GM18517 (cell line): ENCODE measurements at regions not wholly inside any gene's neighbourhood (a gene's known extent, or its start where the extent isn't known, plus 50 kb on each side); places are given as distances from the start of the nearest gene placed in this dataset.
A peak's percentile ranks its signal among the peaks of the same experiment; 100 is the strongest.

ENCODE experiments used
- ATAC-seq: cut with Tn5 transposase; IDR thresholded peaks from one replicate; pipeline ENCODE4 v1.9.1; 2021; ENCODE audit warnings: mild to moderate bottlenecking, moderate library complexity; ENCODE audit not compliant: unreplicated experiment

GRCh38 chr13:30151388-30151787 is 156.0 kb downstream of the KATNAL1 start:
- ATAC-seq: no peak

DNA sequence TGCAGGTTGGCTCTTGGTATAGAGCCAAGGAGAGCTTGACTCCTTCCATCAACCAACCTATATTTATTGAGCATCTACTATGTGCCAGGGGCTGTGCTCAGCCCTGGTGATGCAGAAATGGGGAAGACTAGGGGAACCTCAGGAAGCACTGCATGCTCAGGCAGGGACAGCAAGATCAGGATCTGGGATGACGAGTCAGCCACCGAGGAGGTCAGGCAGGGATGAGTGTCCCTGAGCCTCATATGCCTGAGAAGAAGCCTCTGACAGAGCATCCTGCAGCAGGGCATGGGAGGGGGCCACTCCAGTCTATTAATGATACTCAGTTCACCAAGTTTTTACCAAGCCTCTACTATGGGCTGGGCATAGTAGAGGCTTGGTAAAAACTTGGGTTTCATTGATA is 158.1 kb downstream of the KATNAL1 start:
- no peak for ATAC-seq

- ATAC-seq: no peak
Measured at GRCh38 chr13:30148786-30149185, 158.6 kb downstream of the KATNAL1 start.

- ATAC-seq: no peak
Measured at GRCh38 chr13:30148171-30148754, 159.1 kb downstream of the KATNAL1 start.

DNA sequence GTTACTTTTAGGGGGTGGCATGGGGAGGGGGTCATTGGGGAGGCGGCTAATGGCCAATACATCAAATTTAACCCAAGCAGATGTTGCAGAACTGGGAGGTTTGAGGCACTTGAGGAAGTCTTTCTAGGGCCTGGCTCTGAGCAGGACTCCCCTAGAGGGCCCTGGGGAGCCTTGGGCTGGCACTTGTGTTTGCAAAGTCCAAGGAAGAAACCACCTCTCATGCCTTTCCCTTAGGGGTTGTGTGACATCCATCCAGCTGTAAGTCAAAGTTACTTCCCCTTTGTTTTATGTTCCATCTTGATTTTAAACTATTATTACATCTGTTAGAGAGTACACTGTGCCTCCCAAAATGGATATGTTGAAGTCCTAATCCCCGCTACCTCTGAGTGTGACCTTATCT is 159.9 kb downstream of the KATNAL1 start:
- no peak for ATAC-seq

GRCh38 chr13:30147015-30147414 is 160.3 kb downstream of the KATNAL1 start:
- ATAC-seq: no peak

DNA sequence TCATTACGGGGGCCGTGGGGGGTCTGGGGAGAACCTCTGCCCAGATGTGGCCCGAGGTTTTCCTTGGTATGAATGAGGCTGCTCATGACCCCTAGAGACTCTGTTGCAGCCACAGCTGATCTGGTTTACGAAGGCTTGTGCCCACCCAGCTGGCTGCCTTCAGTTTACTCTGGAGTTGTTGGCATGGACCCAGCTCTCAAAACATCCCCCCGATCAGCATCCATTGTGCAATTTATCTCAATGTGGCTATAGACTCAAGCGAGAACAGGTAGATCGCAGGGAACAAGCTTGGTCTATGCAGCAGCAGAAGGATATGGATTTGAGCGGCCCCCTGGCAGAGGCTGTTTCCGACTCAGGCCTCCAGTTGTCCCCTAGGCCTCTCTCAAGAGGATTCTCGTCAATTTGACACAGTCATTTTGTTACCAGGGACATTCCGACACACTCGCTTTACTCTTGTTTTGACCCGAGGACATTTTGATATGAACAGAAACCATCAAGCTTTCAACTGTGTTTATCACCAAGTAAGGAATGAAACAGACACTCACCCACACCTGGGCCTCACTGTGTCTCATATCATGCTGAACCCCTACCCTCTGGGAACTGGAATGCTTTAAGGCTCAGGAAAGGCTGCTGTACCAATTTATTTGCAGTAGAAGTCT is 161.5 kb downstream of the KATNAL1 start:
- peak; percentile 67 for ATAC-seq

DNA sequence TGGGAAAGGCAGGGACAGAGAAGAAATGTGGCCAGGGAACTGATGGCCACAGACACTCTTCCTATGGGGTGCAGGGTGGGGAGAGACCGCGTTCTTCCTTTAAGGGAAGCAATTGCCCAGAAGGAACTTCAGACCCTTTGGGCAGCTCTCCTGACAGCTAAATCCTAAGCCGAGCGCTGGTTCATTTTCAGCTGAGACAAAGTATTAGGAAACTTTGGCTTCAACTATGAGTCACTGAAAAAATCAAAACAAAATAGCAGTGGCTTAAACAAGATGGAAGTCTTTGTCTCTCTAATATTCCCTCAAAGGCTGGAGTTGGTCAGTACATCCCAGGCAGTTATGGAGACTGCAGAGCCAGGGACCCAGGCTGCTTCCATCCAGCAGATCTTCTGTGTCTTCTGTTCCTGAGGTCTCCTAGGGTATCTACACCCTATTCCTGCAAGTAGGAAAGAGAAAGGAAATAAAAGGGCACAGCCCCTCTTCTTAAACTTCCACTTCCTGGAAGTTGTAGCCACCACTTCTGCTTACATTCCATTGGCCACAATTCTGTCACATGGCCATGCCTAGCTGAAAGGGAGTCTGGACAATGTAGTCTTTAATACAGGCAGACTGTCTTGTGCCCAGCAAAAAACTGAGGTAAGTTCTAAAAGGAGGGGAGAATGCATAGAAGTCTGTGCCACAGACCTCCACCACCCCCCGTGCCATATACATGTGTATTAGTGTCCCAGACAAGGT is 163.5 kb downstream of the KATNAL1 start:
- no peak for ATAC-seq

DNA sequence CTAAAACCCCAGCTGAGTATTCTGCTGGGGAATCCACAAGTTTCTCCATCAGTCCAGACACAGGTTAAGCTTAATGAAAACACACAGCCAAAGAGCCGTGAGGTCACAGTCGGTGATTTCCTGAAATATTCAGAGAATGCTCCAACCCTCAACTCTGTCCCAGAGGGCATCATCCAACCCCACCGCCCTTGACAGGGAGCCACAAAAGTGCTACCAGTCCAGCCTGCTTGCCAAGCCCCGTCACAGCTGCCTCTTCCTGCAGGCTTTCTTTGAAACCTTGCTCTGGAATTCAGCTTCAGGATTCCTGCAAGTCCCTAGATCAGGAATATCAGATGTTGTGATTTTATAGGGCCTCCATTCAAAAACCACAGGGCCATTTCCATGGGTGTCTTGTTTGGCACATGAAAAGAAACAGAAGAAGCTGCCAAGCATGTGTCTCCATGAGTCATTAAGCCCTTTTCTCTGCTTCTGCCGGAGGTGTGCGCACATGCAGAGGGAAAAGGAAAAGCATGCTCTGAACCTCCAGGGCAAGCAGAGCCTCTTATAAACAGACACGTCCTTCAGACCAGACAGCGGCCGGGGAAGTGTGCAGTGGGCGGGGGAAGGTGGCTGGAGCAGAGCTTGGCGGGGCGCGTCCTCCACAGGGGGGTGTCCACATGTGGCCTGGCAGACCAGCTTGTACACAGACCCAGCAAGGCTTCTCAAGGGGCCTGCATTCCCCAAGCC is 164.7 kb downstream of the KATNAL1 start:
- ATAC-seq: no peak

- no peak for ATAC-seq
Measured at GRCh38 chr13:30141775-30142485, 165.4 kb downstream of the KATNAL1 start.

DNA sequence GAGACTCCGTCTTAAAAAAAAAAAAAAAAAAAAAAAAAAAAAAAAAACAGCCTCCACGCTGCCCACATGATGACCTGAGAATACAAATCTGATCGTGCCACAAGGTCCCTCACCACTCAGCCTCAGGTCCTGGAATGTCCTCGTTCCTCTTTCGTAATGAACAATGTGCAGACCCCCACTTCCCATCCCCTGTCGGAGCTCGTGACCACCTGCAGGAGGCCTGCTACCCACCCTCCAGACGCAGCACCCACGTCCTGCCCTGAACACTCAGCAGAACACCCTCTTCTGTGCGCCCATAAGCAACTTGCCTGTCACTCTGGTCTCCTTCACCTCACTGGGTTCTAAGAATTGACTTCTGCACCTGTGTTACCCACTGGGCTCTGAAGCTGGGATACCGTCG is 166.4 kb downstream of the KATNAL1 start:
- no peak for ATAC-seq

DNA sequence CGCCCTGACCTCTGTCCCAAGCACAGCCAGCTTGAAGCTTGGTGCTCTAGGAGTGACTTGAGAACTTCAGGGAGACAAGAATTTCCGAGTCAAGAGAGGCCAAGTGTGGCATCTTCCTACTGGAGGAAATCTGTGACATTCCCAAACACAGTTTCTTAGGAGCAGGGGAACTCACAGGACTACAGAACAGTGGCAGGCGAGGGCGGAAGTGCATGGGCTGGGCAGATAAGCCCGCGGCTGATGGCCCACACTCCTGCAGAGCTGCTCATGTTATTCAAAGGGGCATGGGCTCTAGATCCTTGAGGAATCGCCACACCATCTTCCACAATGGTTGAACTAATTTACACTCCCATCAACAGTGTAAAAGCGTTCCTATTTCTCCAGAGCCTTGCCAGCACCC is 168.8 kb downstream of the KATNAL1 start:
- no peak for ATAC-seq

DNA sequence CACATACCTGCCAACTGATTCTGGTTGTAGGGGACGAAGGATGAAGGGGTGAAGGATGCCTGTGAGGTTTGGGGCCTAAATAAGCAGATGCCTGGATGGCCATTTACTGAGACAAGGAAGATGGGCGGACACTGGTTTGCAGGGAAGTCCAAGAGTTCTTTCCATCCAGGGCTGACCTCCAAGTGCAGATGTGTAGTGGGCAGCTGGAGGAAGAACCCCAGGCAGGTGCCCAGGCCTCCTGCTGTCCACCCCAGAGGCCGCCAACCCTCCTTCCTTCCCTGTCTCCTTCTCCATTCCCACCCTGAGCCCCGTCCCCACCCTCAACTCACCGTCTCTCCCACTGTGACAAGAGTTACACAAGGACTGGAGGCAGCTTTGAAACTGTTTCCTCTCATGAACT is 171.5 kb downstream of the KATNAL1 start:
- no peak for ATAC-seq

DNA sequence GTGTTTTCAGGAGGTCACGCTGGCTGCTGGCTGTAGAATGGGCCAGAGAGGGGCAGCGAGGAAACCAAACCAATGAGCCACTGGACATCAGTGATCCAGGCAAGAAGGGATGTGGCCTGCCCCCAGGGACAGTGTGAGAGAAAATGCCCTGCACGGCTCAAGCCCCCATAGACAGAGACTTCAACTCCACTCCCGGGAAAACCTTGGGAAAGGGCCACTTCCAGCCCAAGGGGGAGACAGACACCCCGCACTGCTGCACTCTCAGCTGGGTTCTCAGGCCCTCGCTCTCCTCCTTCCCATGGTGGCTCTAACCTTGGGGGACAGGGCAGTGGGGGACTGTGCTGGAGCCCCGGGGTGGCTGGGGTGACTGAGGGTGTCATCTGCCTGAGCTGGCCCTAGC is 172.0 kb downstream of the KATNAL1 start:
- ATAC-seq: no peak

GRCh38 chr13:30134578-30134977 is 172.8 kb downstream of the KATNAL1 start:
- no peak for ATAC-seq

DNA sequence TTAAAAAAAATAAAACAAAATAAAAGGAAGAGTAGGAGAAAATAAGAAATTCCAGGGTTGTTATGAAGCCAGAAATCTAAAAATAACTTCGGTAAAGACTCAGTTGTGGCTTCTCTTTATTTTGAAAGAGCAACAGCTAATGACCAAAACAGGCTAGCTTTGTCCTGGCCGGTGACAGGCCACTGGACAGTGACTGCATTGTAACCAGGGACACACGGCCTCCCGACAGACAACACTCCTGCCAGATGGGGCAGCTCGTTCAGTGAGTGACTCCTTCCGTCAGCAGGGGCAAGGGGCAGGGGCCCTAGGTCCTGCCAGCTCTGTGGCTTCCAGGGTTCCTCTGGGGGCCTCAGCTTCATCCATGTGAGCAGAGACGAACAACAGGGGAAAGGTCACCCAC is 173.4 kb downstream of the KATNAL1 start:
- no peak for ATAC-seq

- ATAC-seq: no peak
Measured at GRCh38 chr13:30133554-30133912, 173.8 kb downstream of the KATNAL1 start.

DNA sequence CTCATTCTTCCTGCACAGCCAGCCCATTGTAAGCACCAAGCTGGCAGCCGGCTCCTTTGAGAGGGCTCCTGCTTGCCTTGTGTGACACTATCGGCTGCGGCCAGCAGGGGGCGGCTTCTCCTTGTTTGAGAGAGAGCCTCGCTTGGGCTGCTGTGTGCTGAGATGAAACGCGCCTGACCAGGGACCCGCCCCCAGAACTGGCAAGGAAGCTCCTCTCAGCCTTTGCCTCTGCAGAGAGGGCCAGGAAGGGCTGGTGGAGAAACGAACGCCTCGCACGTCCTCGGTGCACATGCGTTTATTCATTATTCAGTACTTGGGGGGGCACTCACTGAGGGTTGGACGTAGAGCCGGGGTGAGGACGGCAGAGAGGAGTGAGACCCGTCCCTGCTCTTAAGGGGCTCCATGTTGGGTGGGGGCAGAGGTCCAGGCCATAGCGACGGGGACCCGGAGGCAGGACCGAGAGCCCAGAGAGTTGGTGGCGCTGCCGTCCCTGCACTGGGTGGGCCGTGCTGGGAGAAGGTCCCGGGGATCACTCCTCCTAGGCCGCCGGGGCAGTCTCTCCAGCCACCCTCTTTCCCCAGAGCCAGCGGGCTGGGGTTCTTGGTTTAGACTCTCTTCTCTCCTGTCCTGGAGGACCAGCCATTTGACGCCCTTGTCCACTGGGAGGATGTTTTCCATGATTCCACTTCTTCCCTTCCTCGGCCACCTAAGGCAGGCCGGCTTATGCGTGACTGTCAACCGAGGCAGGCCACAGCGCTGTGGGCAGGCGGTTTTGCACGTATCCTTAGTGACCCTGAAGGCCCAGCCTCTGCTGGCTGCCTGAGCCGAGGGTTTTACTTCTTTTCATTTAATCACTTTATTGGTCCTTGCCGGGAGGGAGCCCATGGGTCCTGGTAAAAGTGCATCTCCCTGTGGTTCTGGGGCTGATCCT is 174.5 kb downstream of the KATNAL1 start:
- ATAC-seq: peak; percentile 92

GRCh38 chr13:30129411-30129810 is 177.9 kb downstream of the KATNAL1 start:
- ATAC-seq: no peak

DNA sequence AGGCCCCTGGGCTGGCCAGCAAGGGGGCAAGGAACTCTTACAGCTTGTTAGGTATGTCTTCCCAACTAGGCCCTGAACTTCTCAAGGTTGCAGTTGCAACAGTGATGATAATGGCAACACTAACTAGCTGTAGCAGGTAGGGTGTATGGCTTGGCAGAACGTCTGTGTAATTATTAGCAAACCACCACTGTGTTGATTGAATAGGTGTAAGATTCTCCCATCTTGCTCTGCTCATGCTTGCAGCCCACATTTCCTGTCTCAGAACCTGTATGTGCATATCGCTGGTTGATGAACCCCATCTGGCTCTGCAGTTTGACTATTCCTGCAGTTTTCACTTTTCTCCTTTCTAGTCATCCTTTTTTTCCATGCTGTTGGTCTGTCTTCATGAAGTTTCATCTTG is 178.8 kb downstream of the KATNAL1 start:
- no peak for ATAC-seq
